Activated CD4-positive, alpha-beta memory T cell treated with anti-CD3 and anti-CD28 coated beads for 36 hours (primary cell): ENCODE measurements at regions not wholly inside any gene's neighbourhood (a gene's known extent, or its start where the extent isn't known, plus 50 kb on each side); places are given as distances from the start of the nearest gene placed in this dataset.

Experiments used
- CTCF ChIA-PET: fragments of 350-600 bp; sonication (Branson Sonifier 250); formaldehyde crosslinking; loops from one replicate; lab custom pipeline; 2021; ENCODE audit warnings: antibody characterized with exemption, inconsistent platforms; lab: Charles Lee
- POLR2A ChIA-PET: fragments of 350-600 bp; sonication (Branson Sonifier 250); formaldehyde crosslinking; loops from one replicate; lab custom pipeline; 2021; ENCODE audit warnings: antibody characterized with exemption; lab: Charles Lee
- DNase-seq: peaks from one replicate; pipeline ENCODE4 v3.0.0-alpha.2; 2020
- H3K27ac Mint-ChIP-seq: one replicate; pipeline ENCODE4 v1.8.0; 2021; ENCODE audit warnings: mixed read lengths
- H3K27me3 Mint-ChIP-seq: one replicate; pipeline ENCODE4 v1.8.0; 2021; ENCODE audit warnings: mixed read lengths
- H3K36me3 Mint-ChIP-seq: one replicate; pipeline ENCODE4 v1.8.0; 2021; ENCODE audit warnings: mixed read lengths
- H3K4me1 Mint-ChIP-seq: one replicate; pipeline ENCODE4 v1.8.0; 2021; ENCODE audit warnings: low read depth, mixed read lengths
- H3K4me3 Mint-ChIP-seq: one replicate; pipeline ENCODE4 v1.8.0; 2021; ENCODE audit warnings: mild to moderate bottlenecking, mixed read lengths
- H3K9me3 Mint-ChIP-seq: one replicate; pipeline ENCODE4 v1.8.0; 2021; ENCODE audit warnings: mixed read lengths
- intact Hi-C: fragments of 100-400 bp; cut with micrococcal nuclease; formaldehyde crosslinking; loops from one replicate; pipeline ENCODE4 v1.15.1; 2023

- Mint-ChIP-seq H3K9me3 (no peaks in the 10 kb centered on the region), H3K4me3 (no peak overlapping the region), H3K27me3 (no peaks in the 10 kb centered on the region), H3K27ac (no peak overlapping the region), H3K36me3 (no peaks in the 10 kb centered on the region), H3K4me1 (no peaks in the 10 kb centered on the region)
- ChIA-PET CTCF (no interaction called here), POLR2A (no interaction called here)
- DNase-seq, result no peak
- intact Hi-C loops, result no loop called here
These were observed 337.6 kb downstream of the STIM2 start for GRCh38 chr4:27198246-27198645.

DNA sequence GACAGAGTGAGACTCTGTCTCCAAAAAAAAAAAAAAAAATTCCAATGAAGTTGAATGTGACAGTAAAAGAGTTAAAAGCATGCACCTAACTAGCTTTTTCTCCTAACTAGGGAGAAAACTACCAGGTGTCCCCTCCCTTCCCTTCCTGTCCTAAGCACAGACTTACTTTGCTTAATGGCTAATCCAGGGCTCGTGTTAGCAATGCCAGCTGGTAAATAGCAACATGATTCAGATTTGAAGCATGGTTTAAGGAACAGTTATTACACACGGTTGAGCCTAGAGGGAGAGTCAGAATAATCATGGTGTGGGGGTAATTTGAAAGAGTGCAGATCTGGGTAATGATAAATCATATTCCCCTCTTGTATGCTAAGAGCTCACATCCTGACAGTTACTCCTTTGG is 338.3 kb downstream of the STIM2 start:
- Mint-ChIP-seq H3K27me3 (no peaks in the 10 kb centered on the region), H3K36me3 (no peaks in the 10 kb centered on the region), H3K4me3 (no peak overlapping the region), H3K4me1 (no peaks in the 10 kb centered on the region), H3K9me3 (no peaks in the 10 kb centered on the region), H3K27ac (no peak overlapping the region)
- CTCF ChIA-PET, result no interaction called here
- intact Hi-C loops, result no loop called here
- POLR2A ChIA-PET, result interaction anchor here (0.6 kb wide), 1 partner anchor 1243 kb away, joined by 3 read pairs; no protein-coding TSS in a partner anchor
- DNase-seq, result no peak

GRCh38 chr4:27206009-27206408 is 345.4 kb downstream of the STIM2 start:
- Mint-ChIP-seq H3K4me1 (no peaks in the 10 kb centered on the region), H3K27ac (no peak overlapping the region), H3K36me3 (no peaks in the 10 kb centered on the region), H3K9me3 (no peaks in the 10 kb centered on the region), H3K27me3 (no peaks in the 10 kb centered on the region), H3K4me3 (no peak overlapping the region)
- intact Hi-C loops, result no loop called here
- DNase-seq, result no peak
- ChIA-PET POLR2A (no interaction called here), CTCF (no interaction called here)

GRCh38 chr4:27210956-27211355 is 350.3 kb downstream of the STIM2 start:
- POLR2A ChIA-PET, result no interaction called here
- Mint-ChIP-seq H3K36me3 (no peaks in the 10 kb centered on the region), H3K4me3 (no peak overlapping the region), H3K9me3 (no peaks in the 10 kb centered on the region), H3K4me1 (no peaks in the 10 kb centered on the region), H3K27ac (no peak overlapping the region), H3K27me3 (no peaks in the 10 kb centered on the region)
- CTCF ChIA-PET, result no interaction called here
- intact Hi-C loops, result no loop called here
- no peak for DNase-seq

- ChIA-PET CTCF (no interaction called here), POLR2A (no interaction called here)
- Mint-ChIP-seq H3K9me3 (no peaks in the 10 kb centered on the region), H3K27ac (no peak overlapping the region), H3K4me1 (no peaks in the 10 kb centered on the region), H3K4me3 (no peak overlapping the region), H3K36me3 (no peaks in the 10 kb centered on the region), H3K27me3 (no peaks in the 10 kb centered on the region)
- DNase-seq, result no peak
- intact Hi-C loops, result no loop called here
These were observed 353.4 kb downstream of the STIM2 start for GRCh38 chr4:27214010-27214409.

- H3K9me3 Mint-ChIP-seq, result no peaks in the 10 kb centered on the region
- no peak overlapping the region for H3K4me3 Mint-ChIP-seq
- H3K36me3 Mint-ChIP-seq, result no peaks in the 10 kb centered on the region
- no peak for DNase-seq
- intact Hi-C loops, result no loop called here
- ChIA-PET CTCF (no interaction called here), POLR2A (no interaction called here)
- no peaks in the 10 kb centered on the region for H3K27me3 Mint-ChIP-seq
- H3K27ac Mint-ChIP-seq, result no peak overlapping the region
- H3K4me1 Mint-ChIP-seq, result no peaks in the 10 kb centered on the region
These were observed 354.7 kb downstream of the STIM2 start for GRCh38 chr4:27215220-27215826.

DNA sequence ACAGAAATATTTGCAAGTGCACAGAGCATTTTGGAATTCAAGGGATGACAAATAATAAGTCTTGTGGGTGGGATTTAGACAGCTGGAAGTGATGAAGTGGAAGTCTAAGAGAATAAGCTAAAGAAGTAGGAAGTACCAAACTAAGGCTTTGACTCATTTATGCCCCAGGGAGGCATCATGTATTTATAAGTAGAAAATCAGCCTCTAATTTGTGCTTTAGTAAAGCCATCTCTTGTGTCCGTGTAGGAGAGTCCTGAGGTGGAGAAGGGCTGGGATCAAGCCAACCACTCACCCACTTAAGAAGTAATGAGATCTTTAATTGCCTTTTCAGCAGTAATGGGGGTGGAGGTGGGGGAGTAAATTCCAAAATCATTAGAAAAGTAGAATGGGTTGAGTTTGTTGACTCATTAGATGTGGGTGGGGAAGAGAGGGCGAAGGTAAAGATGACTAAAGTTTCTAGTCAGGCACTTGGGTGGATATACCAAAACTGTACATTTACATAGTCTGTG is 356.7 kb downstream of the STIM2 start:
- intact Hi-C loops, result no loop called here
- H3K36me3 Mint-ChIP-seq, result no peaks in the 10 kb centered on the region

GRCh38 chr4:27218013-27218412 is 357.4 kb downstream of the STIM2 start:
- Mint-ChIP-seq H3K27me3 (peaks cover 1% of the 10 kb centered on the region), H3K4me3 (no peak overlapping the region), H3K36me3 (no peaks in the 10 kb centered on the region), H3K9me3 (no peaks in the 10 kb centered on the region), H3K27ac (no peak overlapping the region), H3K4me1 (no peaks in the 10 kb centered on the region)
- no peak for DNase-seq
- CTCF ChIA-PET, result no interaction called here
- POLR2A ChIA-PET, result no interaction called here
- intact Hi-C loops, result no loop called here

More for the DNA sequence above, 356.7 kb downstream of the STIM2 start:
- Mint-ChIP-seq H3K27ac (no peak overlapping the region), H3K4me3 (no peak overlapping the region), H3K9me3 (no peaks in the 10 kb centered on the region), H3K4me1 (no peaks in the 10 kb centered on the region), H3K27me3 (peaks cover 1% of the 10 kb centered on the region)
- DNase-seq, result no peak
- ChIA-PET POLR2A (no interaction called here), CTCF (no interaction called here)

DNA sequence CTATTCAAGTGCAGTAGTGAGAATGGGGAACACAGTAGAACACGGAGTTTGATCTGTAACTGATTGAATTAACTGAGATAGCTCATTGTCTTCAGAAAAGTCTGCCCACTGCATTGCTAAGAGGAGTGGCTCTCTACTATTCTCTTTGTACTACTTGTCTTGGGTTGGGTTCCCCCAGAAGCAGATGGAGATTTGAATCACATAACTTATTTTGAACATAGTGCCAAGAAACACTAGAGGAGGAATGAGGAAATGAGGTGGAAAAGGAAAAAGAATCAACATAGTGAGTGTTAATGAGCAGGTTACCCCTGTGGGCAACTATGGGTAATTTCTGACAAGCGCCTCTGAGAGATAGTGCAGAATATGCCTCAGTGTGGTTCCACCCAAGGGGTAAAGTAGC is 362.7 kb downstream of the STIM2 start:
- Mint-ChIP-seq H3K36me3 (no peaks in the 10 kb centered on the region), H3K9me3 (no peaks in the 10 kb centered on the region), H3K4me3 (no peak overlapping the region), H3K4me1 (no peaks in the 10 kb centered on the region), H3K27me3 (peaks cover 5% of the 10 kb centered on the region), H3K27ac (no peak overlapping the region)
- DNase-seq, result no peak
- POLR2A ChIA-PET, result no interaction called here
- CTCF ChIA-PET, result no interaction called here
- intact Hi-C loops, result no loop called here

DNA sequence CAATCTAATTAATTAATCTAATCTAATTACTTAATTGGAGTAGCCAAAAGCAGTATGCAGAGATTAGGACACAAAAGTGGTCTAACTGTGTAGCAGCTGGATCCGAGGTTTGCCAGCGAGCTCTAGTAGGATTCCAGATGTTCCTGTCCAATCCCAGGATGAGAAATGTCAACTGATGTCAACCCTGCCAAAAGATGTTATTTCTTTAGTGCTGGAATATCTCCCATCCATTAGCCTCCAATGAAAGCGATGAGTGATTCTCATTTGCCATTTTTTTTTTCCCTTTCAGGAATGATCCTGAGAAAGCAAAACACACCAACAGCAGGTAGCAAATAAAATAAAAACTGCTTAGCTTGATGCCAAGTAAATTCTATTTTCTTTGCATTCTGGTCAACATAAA is 372.9 kb downstream of the STIM2 start:
- no peaks in the 10 kb centered on the region for H3K4me1 Mint-ChIP-seq
- intact Hi-C loops, result no loop called here
- CTCF ChIA-PET, result no interaction called here
- no peaks in the 10 kb centered on the region for H3K27me3 Mint-ChIP-seq
- H3K4me3 Mint-ChIP-seq, result no peak overlapping the region
- peaks cover 2% of the 10 kb centered on the region for H3K9me3 Mint-ChIP-seq
- POLR2A ChIA-PET, result no interaction called here
- no peak overlapping the region for H3K27ac Mint-ChIP-seq
- H3K36me3 Mint-ChIP-seq, result no peaks in the 10 kb centered on the region
- DNase-seq, result no peak

- Mint-ChIP-seq H3K9me3 (peaks cover 2% of the 10 kb centered on the region), H3K27me3 (no peaks in the 10 kb centered on the region), H3K36me3 (no peaks in the 10 kb centered on the region), H3K4me3 (no peak overlapping the region), H3K4me1 (no peaks in the 10 kb centered on the region), H3K27ac (no peak overlapping the region)
- intact Hi-C loops, result no loop called here
- DNase-seq, result no peak
- ChIA-PET POLR2A (no interaction called here), CTCF (no interaction called here)
These were observed 373.8 kb downstream of the STIM2 start for GRCh38 chr4:27234306-27234899.

- Mint-ChIP-seq H3K9me3 (no peaks in the 10 kb centered on the region), H3K36me3 (no peaks in the 10 kb centered on the region), H3K4me1 (no peaks in the 10 kb centered on the region), H3K27ac (no peak overlapping the region), H3K4me3 (no peak overlapping the region), H3K27me3 (no peaks in the 10 kb centered on the region)
- no peak for DNase-seq
- ChIA-PET CTCF (no interaction called here), POLR2A (no interaction called here)
- intact Hi-C loops, result no loop called here
These were observed 379.0 kb downstream of the STIM2 start for GRCh38 chr4:27239641-27240040.

GRCh38 chr4:27242217-27242616 is 381.6 kb downstream of the STIM2 start:
- no peak for DNase-seq
- POLR2A ChIA-PET, result no interaction called here
- Mint-ChIP-seq H3K9me3 (no peaks in the 10 kb centered on the region), H3K27ac (no peak overlapping the region), H3K27me3 (no peaks in the 10 kb centered on the region), H3K4me1 (no peaks in the 10 kb centered on the region), H3K36me3 (no peaks in the 10 kb centered on the region), H3K4me3 (no peak overlapping the region)
- CTCF ChIA-PET, result no interaction called here
- intact Hi-C loops, result no loop called here
